GM21515 (cell line): ENCODE measurements at regions not wholly inside any gene's neighbourhood (a gene's known extent, or its start where the extent isn't known, plus 50 kb on each side); places are given as distances from the start of the nearest gene placed in this dataset.

Experiments
- ATAC-seq: cut with Tn5 transposase; IDR thresholded peaks from one replicate; pipeline ENCODE4 v1.9.1; 2021; ENCODE audit not compliant: unreplicated experiment

GRCh38 chrX:39716401-39716800 is 381.4 kb downstream of the BCOR start:
- no peak for ATAC-seq

GRCh38 chrX:39716802-39717540 is 380.8 kb downstream of the BCOR start:
- no peak for ATAC-seq

- no peak for ATAC-seq
Measured at GRCh38 chrX:39718981-39719380, 378.8 kb downstream of the BCOR start.

- no peak for ATAC-seq
Measured at GRCh38 chrX:39720945-39721344, 376.8 kb downstream of the BCOR start.

- ATAC-seq, result no peak
Measured at GRCh38 chrX:39721566-39722279, 376.0 kb downstream of the BCOR start.

GRCh38 chrX:39724544-39724943 is 373.2 kb downstream of the BCOR start:
- ATAC-seq, result no peak

GRCh38 chrX:39725114-39725513 is 372.6 kb downstream of the BCOR start:
- no peak for ATAC-seq

GRCh38 chrX:39725928-39726619 is 371.7 kb downstream of the BCOR start:
- no peak for ATAC-seq

- no peak for ATAC-seq
Measured at GRCh38 chrX:39726771-39727170, 371.0 kb downstream of the BCOR start.

GRCh38 chrX:39728025-39728424 is 369.7 kb downstream of the BCOR start:
- no peak for ATAC-seq

GRCh38 chrX:39728852-39729598 is 368.7 kb downstream of the BCOR start:
- ATAC-seq, result no peak

GRCh38 chrX:39729981-39730661 is 367.6 kb downstream of the BCOR start:
- ATAC-seq, result no peak

GRCh38 chrX:39730662-39731329 is 367.0 kb downstream of the BCOR start:
- ATAC-seq, result no peak

GRCh38 chrX:39731330-39731667 is 366.5 kb downstream of the BCOR start:
- ATAC-seq, result no peak

- no peak for ATAC-seq
Measured at GRCh38 chrX:39731735-39732134, 366.0 kb downstream of the BCOR start.

GRCh38 chrX:39733745-39734144 is 364.0 kb downstream of the BCOR start:
- ATAC-seq, result no peak

GRCh38 chrX:39734174-39734776 is 363.5 kb downstream of the BCOR start:
- no peak for ATAC-seq

GRCh38 chrX:39736216-39737211 is 361.2 kb downstream of the BCOR start:
- ATAC-seq, result no peak

GRCh38 chrX:39739585-39739984 is 358.2 kb downstream of the BCOR start:
- ATAC-seq, result no peak
